ENCODE measurements at regions not wholly inside any gene's neighbourhood (a gene's known extent, or its start where the extent isn't known, plus 50 kb on each side); places are given as distances from the start of the nearest gene placed in this dataset.
"Not testable (repeated sequence)": the region's sequence is repeated elsewhere in the genome, so short reads cannot be mapped to it uniquely, and the experiment has no call there.

GRCh38 chr16:87042551-87043230, 274.5 kb downstream of the C16orf95 start:
- peak; percentile 37 for DNase-seq

GRCh38 chr16:87043231-87044031, 273.8 kb downstream of the C16orf95 start:
- DNase-seq = peak; percentile 51

GRCh38 chr16:87044032-87044382, 273.2 kb downstream of the C16orf95 start:
- DNase-seq = no peak

- peak; percentile 35 for DNase-seq
These were observed 272.4 kb downstream of the C16orf95 start for GRCh38 chr16:87044829-87045228.

- DNase-seq = peak; percentile 32
These were observed 271.6 kb downstream of the C16orf95 start for GRCh38 chr16:87045466-87046216.

- DNase-seq = peak; percentile 17
These were observed 271.0 kb downstream of the C16orf95 start for GRCh38 chr16:87046235-87046634.

GRCh38 chr16:87047221-87048037, 269.8 kb downstream of the C16orf95 start:
- DNase-seq = peak; percentile 35

GRCh38 chr16:87048038-87048729, 269.0 kb downstream of the C16orf95 start:
- peak; percentile 40 for DNase-seq

- DNase-seq = peak; percentile 45
These were observed 268.5 kb downstream of the C16orf95 start for GRCh38 chr16:87048730-87049115.

- DNase-seq = not testable (repeated sequence)
These were observed 268.0 kb downstream of the C16orf95 start for GRCh38 chr16:87049216-87049615.

- peak; percentile 18 for DNase-seq
These were observed 267.1 kb downstream of the C16orf95 start for GRCh38 chr16:87050142-87050541.

GRCh38 chr16:87051526-87052320, 265.5 kb downstream of the C16orf95 start:
- peak; percentile 31 for DNase-seq

GRCh38 chr16:87052506-87052905, 264.7 kb downstream of the C16orf95 start:
- peak; percentile 41 for DNase-seq

GRCh38 chr16:87053016-87053982, 263.9 kb downstream of the C16orf95 start:
- peak; percentile 43 for DNase-seq

- peak; percentile 13 for DNase-seq
These were observed 263.0 kb downstream of the C16orf95 start for GRCh38 chr16:87054154-87054553.

- DNase-seq = peak; percentile 24
These were observed 262.3 kb downstream of the C16orf95 start for GRCh38 chr16:87054856-87055255.

GRCh38 chr16:87056083-87056482, 261.1 kb downstream of the C16orf95 start:
- DNase-seq = peak; percentile 32

- peak; percentile 32 for DNase-seq
These were observed 260.6 kb downstream of the C16orf95 start for GRCh38 chr16:87056551-87056950.

GRCh38 chr16:87057211-87057881, 259.8 kb downstream of the C16orf95 start:
- DNase-seq = peak; percentile 17
